Lung (tissue), 11 donors: ENCODE measurements at regions not wholly inside any gene's neighbourhood (a gene's known extent, or its start where the extent isn't known, plus 50 kb on each side); places are given as distances from the start of the nearest gene placed in this dataset.

Experiments
- ATAC-seq: fragments of 200-7000 bp; cut with Tn5 transposase; one replicate; pipeline ENCODE4 v1.9.1; 2020; ENCODE audit warnings: moderate number of reproducible peaks; ENCODE audit not compliant: insufficient read depth, low FRiP score
- DNase-seq, 3 donors: peaks; one replicate each; pipeline ENCODE4 v3.0.0-alpha.2; 2013 to 2017
- H3K27ac ChIP-seq, 2 donors: one replicate each; pipeline ENCODE4 v1.5.1; 2013; ENCODE audit warnings: mild to moderate bottlenecking in 2 of 2, moderate library complexity in 2 of 2, control low read depth in 1 of 2, inconsistent platforms in 1 of 2, low read depth in 1 of 2, low read length in 1 of 2
- H3K27me3 ChIP-seq, 3 donors: one replicate each; pipeline ENCODE4 v1.5.1; 2013; ENCODE audit warnings: low read length in 2 of 3; ENCODE audit not compliant: control insufficient read depth in 3 of 3, insufficient read depth in 3 of 3
- H3K36me3 ChIP-seq, 4 donors: one replicate each; pipeline ENCODE4 v1.5.1; 2013; ENCODE audit warnings: low read length in 4 of 4, mild to moderate bottlenecking in 1 of 4, moderate library complexity in 1 of 4; ENCODE audit not compliant: control insufficient read depth in 4 of 4, insufficient read depth in 4 of 4
- H3K4me1 ChIP-seq, 5 donors: one replicate each; pipeline ENCODE4 v1.5.1; 2013; ENCODE audit warnings: low read length in 5 of 5, mild to moderate bottlenecking in 2 of 5, moderate library complexity in 1 of 5; ENCODE audit not compliant: control insufficient read depth in 5 of 5, insufficient read depth in 5 of 5
- H3K4me3 ChIP-seq: one replicate; pipeline ENCODE4 v1.5.1; 2013; ENCODE audit warnings: mild to moderate bottlenecking, control low read depth, moderate library complexity
- H3K9ac ChIP-seq, 2 donors: one replicate each; pipeline ENCODE4 v1.5.1; 2013; ENCODE audit warnings: low read length in 2 of 2, control low read depth in 1 of 2; ENCODE audit not compliant: insufficient read depth in 1 of 2
- H3K9me3 ChIP-seq, 4 donors: one replicate each; pipeline ENCODE4 v1.5.1; 2013; ENCODE audit warnings: low read length in 3 of 4, mild to moderate bottlenecking in 1 of 4, moderate library complexity in 1 of 4; ENCODE audit not compliant: control insufficient read depth in 4 of 4, insufficient read depth in 3 of 4
- WGBS, 2 donors: extraction: QIAGEN DNeasy Blood & Tissue Kit; methylation state at CpG; one replicate each; pipeline ENCODE4 v1.1.7; 2013; 5-methylcytosine and 5-hydroxymethylcytosine counted together
- TF ChIP-seq, protein P1 (sequence below): IDR thresholded peaks from 2 replicates; pipeline ENCODE4 v1.5.1; 2012; ENCODE audit warnings: mild to moderate bottlenecking; ENCODE audit errors: control extremely low read depth, extremely low read depth
- donor health status: control.
- donor health status: control.
- donor health status: Bipolar disorder and iron deficiency.
- donor health status: healthy.
- donor health status: DM: yes; HTN: yes; CAD: no.

GRCh38 chr9:19732441-19732951, 56.3 kb downstream of the SLC24A2 start:
- no peaks in the 10 kb centered on the region for H3K36me3 ChIP-seq
- TF ChIP-seq, protein P1, sequence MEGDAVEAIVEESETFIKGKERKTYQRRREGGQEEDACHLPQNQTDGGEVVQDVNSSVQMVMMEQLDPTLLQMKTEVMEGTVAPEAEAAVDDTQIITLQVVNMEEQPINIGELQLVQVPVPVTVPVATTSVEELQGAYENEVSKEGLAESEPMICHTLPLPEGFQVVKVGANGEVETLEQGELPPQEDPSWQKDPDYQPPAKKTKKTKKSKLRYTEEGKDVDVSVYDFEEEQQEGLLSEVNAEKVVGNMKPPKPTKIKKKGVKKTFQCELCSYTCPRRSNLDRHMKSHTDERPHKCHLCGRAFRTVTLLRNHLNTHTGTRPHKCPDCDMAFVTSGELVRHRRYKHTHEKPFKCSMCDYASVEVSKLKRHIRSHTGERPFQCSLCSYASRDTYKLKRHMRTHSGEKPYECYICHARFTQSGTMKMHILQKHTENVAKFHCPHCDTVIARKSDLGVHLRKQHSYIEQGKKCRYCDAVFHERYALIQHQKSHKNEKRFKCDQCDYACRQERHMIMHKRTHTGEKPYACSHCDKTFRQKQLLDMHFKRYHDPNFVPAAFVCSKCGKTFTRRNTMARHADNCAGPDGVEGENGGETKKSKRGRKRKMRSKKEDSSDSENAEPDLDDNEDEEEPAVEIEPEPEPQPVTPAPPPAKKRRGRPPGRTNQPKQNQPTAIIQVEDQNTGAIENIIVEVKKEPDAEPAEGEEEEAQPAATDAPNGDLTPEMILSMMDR: no peak
- H3K9ac ChIP-seq: no peak overlapping the region
- 76 to 84% methylated on average over 5 of the region's 5 CpGs for WGBS, 2 donors
- no peak for DNase-seq
- H3K9me3 ChIP-seq: no peaks in the 10 kb centered on the region
- H3K27me3 ChIP-seq: no peaks in the 10 kb centered on the region
- H3K4me3 ChIP-seq: no peak overlapping the region
- no peaks in the 10 kb centered on the region for H3K4me1 ChIP-seq
- H3K27ac ChIP-seq: no peak overlapping the region
- no peak for ATAC-seq

GRCh38 chr9:19728101-19728500, 60.7 kb downstream of the SLC24A2 start:
- ATAC-seq (no peak), DNase-seq (no peak)
- TF ChIP-seq, protein P1: no peak
- H3K36me3 ChIP-seq: no peaks in the 10 kb centered on the region
- H3K27me3 ChIP-seq: no peaks in the 10 kb centered on the region
- no peaks in the 10 kb centered on the region for H3K9me3 ChIP-seq
- H3K9ac ChIP-seq: no peak overlapping the region
- H3K4me1 ChIP-seq: no peaks in the 10 kb centered on the region
- H3K4me3 ChIP-seq: no peak overlapping the region
- WGBS, 2 donors: 82 to 88% methylated on average over 5 of the region's 5 CpGs
- H3K27ac ChIP-seq: no peak overlapping the region

- Histone ChIP-seq H3K9me3 (no peaks in the 10 kb centered on the region), H3K4me1 (no peaks in the 10 kb centered on the region), H3K27ac (no peak overlapping the region), H3K27me3 (no peaks in the 10 kb centered on the region), H3K36me3 (no peaks in the 10 kb centered on the region), H3K9ac (no peak overlapping the region), H3K4me3 (no peak overlapping the region)
- no peak for DNase-seq
- TF ChIP-seq, protein P1: no peak
- ATAC-seq: peak; percentile 11
- WGBS, 2 donors: 87 to 90% methylated on average over 5 of the region's 5 CpGs
Measured at GRCh38 chr9:19725970-19726369, 62.9 kb downstream of the SLC24A2 start.

DNA sequence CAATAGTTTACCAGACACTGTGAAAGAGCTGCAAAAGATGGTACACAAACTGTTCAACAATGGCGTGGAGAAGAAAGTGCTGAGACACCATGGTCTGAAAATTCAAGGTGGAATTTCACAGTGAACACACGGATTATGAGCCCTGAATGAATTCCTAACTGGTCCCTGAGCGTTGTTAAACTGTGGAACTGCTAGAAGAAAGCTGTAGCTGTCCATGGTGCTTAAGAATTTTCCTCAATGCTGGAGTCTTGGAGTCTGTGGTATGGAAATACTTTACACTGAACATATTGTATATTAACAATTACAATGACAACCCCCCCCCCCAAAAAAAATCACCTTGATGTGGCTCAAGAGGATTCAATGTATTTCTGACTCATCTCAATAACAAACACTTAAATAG, 68.5 kb downstream of the SLC24A2 start:
- WGBS, 2 donors: 15 to 29% methylated on average over 3 of the region's 3 CpGs
- Histone ChIP-seq H3K27me3 (no peaks in the 10 kb centered on the region), H3K9me3 (no peaks in the 10 kb centered on the region), H3K36me3 (no peaks in the 10 kb centered on the region), H3K4me1 (no peaks in the 10 kb centered on the region), H3K4me3 (no peak overlapping the region), H3K9ac (no peak overlapping the region), H3K27ac (no peak overlapping the region)
- DNase-seq (peak in 2 of 3 donors; percentile 55 to 74), ATAC-seq (no peak)
- TF ChIP-seq, protein P1: no peak
